Tibial artery (tissue), 4 donors: ENCODE measurements at regions not wholly inside any gene's neighbourhood (a gene's known extent, or its start where the extent isn't known, plus 50 kb on each side); places are given as distances from the start of the nearest gene placed in this dataset.
"Not testable (repeated sequence)": the region's sequence is repeated elsewhere in the genome, so short reads cannot be mapped to it uniquely, and the experiment has no call there.

Experiments
- DNase-seq, 2 donors: peaks; one replicate each; pipeline ENCODE4 v3.0.0-alpha.2; 2019
- H3K27ac ChIP-seq, 2 donors: fragments of 200-600 bp; sonication (generic) in 1 of 2; 1 replicate in 1 of 2; 2 replicates in 1 of 2; pipeline ENCODE4 v1.5.1; 2018 to 2019; ENCODE audit warnings: mild to moderate bottlenecking in 1 of 2
- H3K27me3 ChIP-seq, 2 donors: fragments of 200-600 bp; sonication (generic) in 1 of 2; one replicate each; pipeline versions ENCODE4 v1.5.1 to v1.6.0; 2016 to 2019
- H3K36me3 ChIP-seq, 3 donors: fragments of 200-600 bp; sonication (generic) in 2 of 3; one replicate each; pipeline ENCODE4 v1.5.1; 2016 to 2019; ENCODE audit warnings: mild to moderate bottlenecking in 2 of 3
- H3K4me1 ChIP-seq, 4 donors: fragments of 200-600 bp; sonication (generic) in 2 of 4; 1 replicate in 3 of 4; 2 replicates in 1 of 4; pipeline ENCODE4 v1.5.1; 2016 to 2019
- H3K4me3 ChIP-seq, 2 donors: fragments of 200-600 bp; sonication (generic) in 1 of 2; 1 replicate in 1 of 2; 2 replicates in 1 of 2; pipeline ENCODE4 v1.5.1; 2018 to 2019; ENCODE audit warnings: mild to moderate bottlenecking in 2 of 2
- H3K9me3 ChIP-seq, 3 donors: fragments of 200-600 bp; sonication (generic) in 1 of 3; one replicate each; pipeline ENCODE4 v1.5.1; 2016 to 2019
- intact Hi-C: fragments of 100-400 bp; cut with DNase I; formaldehyde crosslinking; loops from one replicate; pipeline ENCODE4 v1.15.0; 2023; ENCODE audit warnings: low total_unique reads
- TF ChIP-seq, protein P1 (sequence below), 2 experiments: fragments of 200-600 bp in 1 of 2; fragments of 450-650 bp in 1 of 2; IDR thresholded peaks; one replicate each; pipeline ENCODE4 v1.5.1; 2017 to 2019; ENCODE audit warnings: antibody characterized with exemption in 2 of 2, mild to moderate bottlenecking in 1 of 2, moderate library complexity in 1 of 2

DNA sequence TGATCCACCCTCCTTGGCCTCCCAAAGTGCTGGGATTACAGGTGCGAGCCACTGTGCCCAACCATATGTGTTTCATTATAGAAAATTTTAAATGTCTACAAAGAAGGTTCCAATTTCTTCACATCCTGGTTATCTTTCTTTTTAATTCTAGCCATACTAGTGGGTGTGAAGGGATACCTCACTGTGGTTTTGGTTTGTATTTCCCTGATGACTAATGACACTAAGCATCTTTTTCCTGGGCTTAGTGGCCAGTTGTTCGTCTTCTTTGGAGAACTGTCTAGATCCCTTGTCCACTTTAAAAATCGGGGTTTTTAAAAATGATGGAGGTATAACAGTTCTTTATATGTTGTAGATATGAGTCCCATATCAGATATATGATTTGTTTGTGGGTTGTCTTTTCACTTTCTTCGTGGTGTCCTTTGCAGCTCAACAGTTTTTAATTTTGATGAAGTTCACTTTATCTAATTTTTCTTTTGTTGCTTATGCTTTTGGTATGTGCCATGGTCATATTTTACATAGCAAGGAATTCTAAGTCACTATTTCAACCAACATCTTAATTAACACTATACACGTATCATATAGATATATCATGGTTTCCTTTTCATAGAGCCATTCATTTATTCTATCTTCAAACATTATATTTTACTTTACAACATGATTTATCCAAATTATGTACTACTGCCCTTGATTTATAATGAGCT is 135.0 kb upstream of the RIOK3 start:
- H3K27ac ChIP-seq, result no peak overlapping the region
- H3K4me1 ChIP-seq, result peaks cover 0 to under 1% (median 0%) of the 10 kb centered on the region in 4 donors
- no peaks in the 10 kb centered on the region for H3K27me3 ChIP-seq
- no peak overlapping the region for H3K4me3 ChIP-seq
- no peak for DNase-seq
- H3K36me3 ChIP-seq, result no peaks in the 10 kb centered on the region
- intact Hi-C loops, result no loop called here
- TF ChIP-seq, protein P1, sequence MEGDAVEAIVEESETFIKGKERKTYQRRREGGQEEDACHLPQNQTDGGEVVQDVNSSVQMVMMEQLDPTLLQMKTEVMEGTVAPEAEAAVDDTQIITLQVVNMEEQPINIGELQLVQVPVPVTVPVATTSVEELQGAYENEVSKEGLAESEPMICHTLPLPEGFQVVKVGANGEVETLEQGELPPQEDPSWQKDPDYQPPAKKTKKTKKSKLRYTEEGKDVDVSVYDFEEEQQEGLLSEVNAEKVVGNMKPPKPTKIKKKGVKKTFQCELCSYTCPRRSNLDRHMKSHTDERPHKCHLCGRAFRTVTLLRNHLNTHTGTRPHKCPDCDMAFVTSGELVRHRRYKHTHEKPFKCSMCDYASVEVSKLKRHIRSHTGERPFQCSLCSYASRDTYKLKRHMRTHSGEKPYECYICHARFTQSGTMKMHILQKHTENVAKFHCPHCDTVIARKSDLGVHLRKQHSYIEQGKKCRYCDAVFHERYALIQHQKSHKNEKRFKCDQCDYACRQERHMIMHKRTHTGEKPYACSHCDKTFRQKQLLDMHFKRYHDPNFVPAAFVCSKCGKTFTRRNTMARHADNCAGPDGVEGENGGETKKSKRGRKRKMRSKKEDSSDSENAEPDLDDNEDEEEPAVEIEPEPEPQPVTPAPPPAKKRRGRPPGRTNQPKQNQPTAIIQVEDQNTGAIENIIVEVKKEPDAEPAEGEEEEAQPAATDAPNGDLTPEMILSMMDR (IDR thresholded peaks at IDR 0.05), result no peak
- H3K9me3 ChIP-seq, result no peaks in the 10 kb centered on the region

DNA sequence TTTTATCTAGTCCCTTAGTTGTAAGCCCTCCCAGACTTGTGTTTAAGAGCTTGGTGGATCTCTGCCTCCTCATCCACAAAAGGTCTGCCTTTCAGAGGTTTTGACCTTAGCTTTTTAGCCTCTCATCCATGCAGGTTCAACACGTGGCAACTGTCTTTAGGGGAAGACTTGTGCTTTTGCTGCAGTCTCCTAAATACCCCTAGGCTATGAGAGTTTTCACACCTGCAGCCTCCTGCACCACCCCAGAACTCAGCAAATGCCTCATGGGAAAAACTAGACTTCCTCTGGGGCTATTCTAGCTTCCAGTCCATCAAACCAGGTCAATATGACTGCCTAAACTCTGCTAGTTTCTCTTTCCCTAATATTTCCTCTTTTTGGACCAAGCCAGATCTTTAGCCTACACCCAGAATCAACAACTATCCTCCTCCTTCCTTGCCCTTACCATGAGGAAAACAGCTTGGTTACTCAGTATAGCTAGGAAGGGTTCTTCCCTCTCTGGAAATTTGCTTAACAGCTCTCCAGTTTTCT is 132.3 kb upstream of the RIOK3 start:
- Histone ChIP-seq H3K36me3 (no peaks in the 10 kb centered on the region), H3K27ac (no peak overlapping the region), H3K4me3 (no peak overlapping the region), H3K4me1 (no peaks in the 10 kb centered on the region), H3K9me3 (no peaks in the 10 kb centered on the region), H3K27me3 (no peaks in the 10 kb centered on the region)
- DNase-seq, result no peak
- intact Hi-C loops, result loop anchor here (10.0 kb wide), 1 partner anchor 46 kb away; no protein-coding TSS in a partner anchor
- TF ChIP-seq, protein P1 (IDR thresholded peaks at IDR 0.05), result no peak

DNA sequence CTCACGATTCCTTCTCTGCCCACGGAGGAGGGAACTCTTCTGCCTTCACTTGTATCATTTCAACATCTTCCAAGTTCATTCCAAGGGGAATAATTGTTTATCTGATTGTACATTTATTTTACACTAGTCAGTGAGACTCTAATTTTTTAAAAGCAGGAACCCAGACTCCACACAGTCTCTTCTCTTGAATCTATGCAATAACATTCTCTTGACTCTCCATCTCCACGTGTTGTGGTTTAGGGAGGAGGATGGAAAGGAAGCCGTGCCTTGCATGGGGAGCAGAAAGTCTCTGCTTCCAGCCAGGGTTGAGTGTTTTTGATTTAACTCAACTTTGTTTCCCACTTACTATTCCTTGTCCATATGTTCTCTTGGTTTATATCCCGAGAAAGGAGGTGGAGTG is 131.1 kb upstream of the RIOK3 start:
- Histone ChIP-seq H3K27me3 (no peaks in the 10 kb centered on the region), H3K4me3 (no peak overlapping the region), H3K27ac (no peak overlapping the region), H3K4me1 (no peaks in the 10 kb centered on the region), H3K36me3 (no peaks in the 10 kb centered on the region), H3K9me3 (no peaks in the 10 kb centered on the region)
- TF ChIP-seq, protein P1 (IDR thresholded peaks at IDR 0.05), result no peak
- no peak for DNase-seq
- intact Hi-C loops, result loop anchor here (10.0 kb wide), 1 partner anchor 47 kb away; no protein-coding TSS in a partner anchor

DNA sequence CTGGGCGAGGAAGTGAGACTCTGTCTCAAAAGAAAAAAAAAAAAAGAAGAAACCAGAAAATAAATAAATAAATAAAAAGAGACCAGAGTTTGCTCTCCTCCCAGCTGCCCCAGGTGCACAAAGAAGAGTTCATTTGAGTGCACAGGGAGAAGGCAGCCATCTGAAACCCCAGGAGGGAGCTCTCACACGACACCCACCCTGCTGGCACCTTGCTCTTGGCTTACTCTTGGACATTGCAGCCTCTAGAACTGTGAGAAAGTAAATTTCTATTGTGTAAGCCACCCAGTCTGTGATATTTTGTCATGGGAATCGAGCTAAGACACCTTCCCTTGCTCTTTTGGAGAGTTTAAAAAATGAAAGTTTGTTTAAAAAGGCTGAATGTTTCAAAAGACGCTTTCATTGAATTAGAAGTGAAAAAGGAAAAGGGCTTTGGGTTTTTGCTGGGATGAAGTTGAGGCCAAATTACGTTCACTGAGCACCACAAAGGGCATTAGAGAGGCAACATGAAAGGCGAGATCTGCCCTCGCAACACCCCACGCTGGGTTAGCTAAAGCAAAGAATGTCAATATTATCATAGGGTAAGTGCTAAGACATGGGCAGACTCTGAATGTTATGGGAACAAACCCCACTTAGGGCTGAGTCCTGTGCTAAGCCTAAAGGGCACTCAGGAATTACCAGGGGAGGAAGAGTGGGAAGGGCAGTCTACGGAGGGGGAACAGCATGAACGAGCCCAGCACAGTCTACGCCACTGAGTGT is 128.9 kb upstream of the RIOK3 start:
- Histone ChIP-seq H3K4me3 (no peak overlapping the region), H3K27ac (no peak overlapping the region), H3K9me3 (no peaks in the 10 kb centered on the region), H3K27me3 (no peaks in the 10 kb centered on the region), H3K36me3 (no peaks in the 10 kb centered on the region), H3K4me1 (no peaks in the 10 kb centered on the region)
- DNase-seq, result no peak
- intact Hi-C loops, result loop anchor here (10.0 kb wide), 1 partner anchor 49 kb away; no protein-coding TSS in a partner anchor
- TF ChIP-seq, protein P1 (IDR thresholded peaks at IDR 0.05), result no peak

DNA sequence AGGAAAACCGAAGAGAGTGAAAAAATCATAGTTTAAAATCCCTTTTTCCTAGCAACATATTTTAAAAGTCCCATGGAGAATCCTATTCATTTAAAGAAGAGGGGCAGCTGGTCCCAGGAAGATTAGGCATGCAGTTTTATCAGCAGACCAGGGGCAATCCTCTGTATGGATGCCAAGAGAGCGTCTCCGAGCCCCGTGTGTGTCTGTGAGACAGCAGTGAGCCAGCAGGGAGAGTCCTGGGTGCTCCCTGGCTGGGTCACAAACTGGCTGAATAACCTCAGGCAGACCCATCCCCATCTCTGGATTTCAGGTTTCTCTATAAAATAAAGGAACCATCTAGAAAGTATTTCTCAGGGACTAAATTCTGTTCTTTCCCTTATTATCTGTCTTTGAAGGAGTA is 128.2 kb upstream of the RIOK3 start:
- Histone ChIP-seq H3K9me3 (no peaks in the 10 kb centered on the region), H3K36me3 (no peaks in the 10 kb centered on the region), H3K4me3 (no peak overlapping the region), H3K27me3 (no peaks in the 10 kb centered on the region), H3K27ac (no peak overlapping the region), H3K4me1 (no peaks in the 10 kb centered on the region)
- intact Hi-C loops, result loop anchor here (10.0 kb wide), 1 partner anchor 50 kb away; no protein-coding TSS in a partner anchor
- TF ChIP-seq, protein P1 (IDR thresholded peaks at IDR 0.05), result no peak
- DNase-seq, result no peak

DNA sequence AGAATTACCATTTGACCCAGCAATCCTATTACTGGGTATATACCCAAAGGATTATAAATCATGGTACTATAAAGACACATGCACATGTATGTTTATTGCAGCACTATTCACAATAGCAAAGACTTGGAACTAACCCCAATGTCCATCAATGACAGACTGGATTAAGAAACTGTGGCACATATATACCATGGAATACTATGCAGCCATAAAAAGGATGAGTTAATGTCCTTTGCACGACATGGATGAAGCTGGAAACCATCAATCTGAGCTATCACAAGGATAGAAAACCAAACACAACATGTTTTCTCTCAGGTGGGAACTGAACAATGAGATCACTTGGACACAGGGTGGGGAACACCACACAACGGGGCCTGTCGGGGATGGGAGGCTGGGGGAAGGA is 123.4 kb upstream of the RIOK3 start:
- not testable (repeated sequence) for H3K27me3 ChIP-seq, H3K4me1 ChIP-seq, H3K27ac ChIP-seq, H3K36me3 ChIP-seq, H3K9me3 ChIP-seq, H3K4me3 ChIP-seq, DNase-seq
- intact Hi-C loops, result loop anchor here (10.0 kb wide), 1 partner anchor 55 kb away; no protein-coding TSS in a partner anchor
